Stimulated activated naive CD8-positive, alpha-beta T cell treated with anti-CD3 and anti-CD28 coated beads, Interleukin-15, amount 100 ng/mL, for 72 hours (primary cell): ENCODE measurements at regions not wholly inside any gene's neighbourhood (a gene's known extent, or its start where the extent isn't known, plus 50 kb on each side); places are given as distances from the start of the nearest gene placed in this dataset.
"Not testable (repeated sequence)": the region's sequence is repeated elsewhere in the genome, so short reads cannot be mapped to it uniquely, and the experiment has no call there.

Experiments
- ATAC-seq: fragments of 150-1000 bp; cut with Tn5 transposase; 2 replicates; pipeline ENCODE4 v1.10.0; 2021; ENCODE audit warnings: mild to moderate bottlenecking, moderate library complexity
- DNase-seq, 2 donors: peaks; one replicate each; pipeline ENCODE4 v3.0.0; 2021 to 2022
- H3K27ac Mint-ChIP-seq, 2 donors: one replicate each; pipeline ENCODE4 v1.8.0; 2022; ENCODE audit warnings: mild to moderate bottlenecking in 2 of 2, mixed read lengths in 2 of 2, moderate library complexity in 2 of 2
- H3K27me3 Mint-ChIP-seq: one replicate; pipeline ENCODE4 v1.8.0; 2022; ENCODE audit warnings: mixed read lengths
- H3K4me1 Mint-ChIP-seq: one replicate; pipeline ENCODE4 v1.8.0; 2022; ENCODE audit warnings: mild to moderate bottlenecking, mixed read lengths
- H3K4me3 Mint-ChIP-seq, 2 donors: one replicate each; pipeline ENCODE4 v1.8.0; 2022; ENCODE audit warnings: mild to moderate bottlenecking in 2 of 2, mixed read lengths in 2 of 2, moderate library complexity in 1 of 2
- H3K9me3 Mint-ChIP-seq, 2 donors: one replicate each; pipeline ENCODE4 v1.8.0; 2022; ENCODE audit warnings: mixed read lengths in 2 of 2

DNA sequence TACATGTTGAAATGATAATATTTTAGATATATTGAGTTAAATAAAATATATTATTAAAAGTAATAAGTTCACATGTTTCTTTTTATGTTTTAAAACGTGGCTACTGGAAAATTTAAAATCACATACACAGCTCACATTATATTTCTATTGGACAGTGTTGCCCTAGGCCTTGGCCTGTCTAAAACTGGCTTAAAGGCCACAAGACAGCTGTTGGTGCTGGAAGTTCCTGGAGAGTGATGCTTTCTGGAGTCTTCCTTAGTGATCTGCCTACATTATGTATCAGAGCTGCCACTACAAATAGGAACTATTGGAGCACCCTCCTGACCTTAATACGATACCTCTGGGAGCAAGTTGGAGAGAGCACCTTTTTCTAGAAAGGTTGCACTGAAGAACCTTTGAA is 254.1 kb upstream of the C2CD4B start:
- ATAC-seq (no peak), DNase-seq (no peak)
- H3K27ac Mint-ChIP-seq = no peak overlapping the region
- no peaks in the 10 kb centered on the region for H3K9me3 Mint-ChIP-seq
- no peak overlapping the region for H3K4me3 Mint-ChIP-seq
- H3K27me3 Mint-ChIP-seq = peaks cover 10% of the 10 kb centered on the region
- no peaks in the 10 kb centered on the region for H3K4me1 Mint-ChIP-seq

DNA sequence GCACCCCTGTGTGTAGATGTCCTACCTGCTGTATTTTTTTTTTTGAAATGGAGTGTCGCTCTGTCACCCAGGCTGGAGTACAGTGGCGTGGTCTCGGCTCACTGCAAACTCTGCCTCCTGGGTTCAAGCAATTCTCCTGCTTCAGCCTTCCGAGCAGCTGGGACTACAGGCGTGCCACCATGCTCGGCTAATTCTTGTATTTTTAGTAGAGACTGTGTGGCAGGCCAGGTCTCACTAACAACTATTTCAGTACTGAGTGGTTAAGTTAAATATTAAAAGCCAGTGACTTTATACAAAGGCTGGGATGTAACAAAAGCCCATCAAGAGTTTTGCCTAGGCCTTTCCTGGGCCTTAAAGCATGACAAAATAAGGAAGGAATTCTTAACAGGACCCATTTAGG is 255.3 kb upstream of the C2CD4B start:
- not testable (repeated sequence) for DNase-seq, H3K9me3 Mint-ChIP-seq, H3K4me1 Mint-ChIP-seq, ATAC-seq, H3K4me3 Mint-ChIP-seq
- peaks cover 10% of the 10 kb centered on the region for H3K27me3 Mint-ChIP-seq
- H3K27ac Mint-ChIP-seq = peak overlapping the region in 1 of 2 donors; percentile 63

DNA sequence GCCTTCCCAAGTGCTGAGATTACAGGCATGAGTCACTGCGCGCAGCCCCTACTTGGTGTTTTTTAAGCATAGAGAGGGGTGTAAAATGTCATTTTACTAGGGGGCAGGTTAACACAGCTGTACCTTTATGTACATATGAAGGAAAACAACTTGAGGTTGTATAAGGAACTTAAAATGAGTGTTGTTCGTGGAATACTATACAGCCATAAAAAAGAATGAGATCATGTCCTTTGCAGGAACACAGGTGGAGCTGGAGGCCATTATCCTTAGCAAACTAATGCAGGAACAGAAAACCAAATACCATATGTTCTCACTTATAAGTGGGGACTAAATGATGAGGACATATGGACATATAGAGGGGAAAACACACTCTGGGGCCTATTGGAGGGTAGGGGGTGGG is 256.2 kb upstream of the C2CD4B start:
- Mint-ChIP-seq H3K4me1 (no peaks in the 10 kb centered on the region), H3K27ac (no peak overlapping the region), H3K9me3 (no peaks in the 10 kb centered on the region), H3K27me3 (peaks cover 10% of the 10 kb centered on the region), H3K4me3 (no peak overlapping the region)
- no peak for ATAC-seq
- no peak for DNase-seq

GRCh38 chr15:62426387-62426956 is 261.4 kb upstream of the C2CD4B start:
- Mint-ChIP-seq H3K9me3 (no peaks in the 10 kb centered on the region), H3K4me1 (no peaks in the 10 kb centered on the region), H3K4me3 (no peak overlapping the region), H3K27ac (no peak overlapping the region), H3K27me3 (no peaks in the 10 kb centered on the region)
- no peak for DNase-seq
- no peak for ATAC-seq

DNA sequence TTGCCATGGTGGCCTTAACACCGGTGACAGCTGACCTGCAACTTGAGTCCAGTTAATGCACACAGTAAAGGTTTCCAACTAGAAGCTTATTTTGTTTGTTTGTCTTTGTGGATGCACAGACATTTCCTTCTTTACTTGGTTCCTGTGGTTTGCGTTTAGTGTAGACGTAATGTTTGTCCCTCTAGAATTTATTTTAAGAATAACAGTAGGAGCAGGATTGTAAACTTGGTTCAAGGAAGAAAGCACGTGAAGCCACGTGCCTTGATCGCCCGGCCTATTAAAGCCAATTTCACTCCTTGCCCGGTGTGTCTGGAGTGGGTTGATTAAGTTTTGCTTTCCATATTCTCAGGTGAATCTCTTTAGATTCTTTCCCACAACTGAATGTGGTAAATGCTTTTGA is 263.2 kb upstream of the C2CD4B start:
- Mint-ChIP-seq H3K27ac (no peak overlapping the region), H3K27me3 (no peaks in the 10 kb centered on the region), H3K4me1 (no peaks in the 10 kb centered on the region), H3K9me3 (no peaks in the 10 kb centered on the region), H3K4me3 (no peak overlapping the region)
- ATAC-seq (no peak), DNase-seq (no peak)

DNA sequence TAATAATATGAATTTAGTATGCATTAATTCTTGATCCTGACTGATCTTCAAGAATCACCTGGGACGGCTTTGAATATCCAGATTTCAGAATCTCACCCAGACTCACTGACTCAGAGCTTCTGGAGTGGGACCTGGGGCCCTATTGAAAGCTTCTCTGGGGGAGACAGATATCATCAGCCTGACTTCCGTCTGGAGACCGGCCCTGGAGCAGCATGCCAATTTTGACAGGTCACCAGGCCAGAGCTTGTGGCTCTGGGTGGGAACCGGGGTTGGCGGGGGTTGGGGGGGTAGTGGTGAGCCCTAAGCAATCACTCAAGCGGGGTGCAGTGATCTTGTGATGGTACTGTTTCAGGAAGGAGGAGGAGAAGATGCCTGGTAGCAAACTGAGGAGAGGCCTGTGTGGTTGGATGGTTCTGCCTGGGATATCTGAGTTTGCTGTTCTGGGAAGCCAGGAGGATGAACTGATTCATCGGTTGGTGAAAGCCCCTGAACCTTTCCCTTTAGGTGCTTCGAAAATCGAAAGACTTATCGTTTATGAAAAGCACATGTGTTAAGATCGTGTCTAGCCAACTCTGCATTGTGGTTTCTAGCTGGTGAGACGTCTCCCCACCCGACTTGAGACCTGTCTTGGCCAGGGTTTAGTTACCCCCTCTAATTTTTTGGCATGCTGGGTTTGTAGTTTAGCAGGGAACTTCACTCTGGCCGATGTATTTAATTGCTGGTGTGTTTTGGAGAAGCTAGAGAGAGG is 263.9 kb upstream of the C2CD4B start:
- DNase-seq = no peak
- no peaks in the 10 kb centered on the region for H3K4me1 Mint-ChIP-seq
- H3K9me3 Mint-ChIP-seq = no peaks in the 10 kb centered on the region
- H3K4me3 Mint-ChIP-seq = no peak overlapping the region
- H3K27ac Mint-ChIP-seq = no peak overlapping the region
- ATAC-seq = no peak
- H3K27me3 Mint-ChIP-seq = no peaks in the 10 kb centered on the region

DNA sequence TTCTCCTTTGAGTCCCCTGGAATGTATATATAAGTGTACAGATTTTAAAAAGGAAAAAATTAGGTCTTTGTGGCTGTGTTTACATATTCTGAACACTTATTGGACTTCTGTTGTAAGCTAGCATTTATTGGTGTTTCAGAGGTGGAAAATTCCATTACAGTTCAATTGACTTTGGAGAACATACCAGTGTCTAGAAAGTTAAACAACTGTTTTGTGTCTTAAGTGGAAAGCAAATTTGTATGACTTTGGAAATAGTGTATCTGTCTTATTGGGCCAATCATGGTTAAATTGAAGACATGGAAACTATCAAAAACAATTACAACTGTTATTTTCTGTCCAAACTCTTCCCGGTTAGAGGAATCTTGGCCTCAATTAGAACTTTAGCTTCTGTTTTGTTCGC is 265.0 kb upstream of the C2CD4B start:
- no peaks in the 10 kb centered on the region for H3K4me1 Mint-ChIP-seq
- DNase-seq (no peak), ATAC-seq (no peak)
- H3K4me3 Mint-ChIP-seq = no peak overlapping the region
- no peak overlapping the region for H3K27ac Mint-ChIP-seq
- H3K9me3 Mint-ChIP-seq = no peaks in the 10 kb centered on the region
- H3K27me3 Mint-ChIP-seq = no peaks in the 10 kb centered on the region

DNA sequence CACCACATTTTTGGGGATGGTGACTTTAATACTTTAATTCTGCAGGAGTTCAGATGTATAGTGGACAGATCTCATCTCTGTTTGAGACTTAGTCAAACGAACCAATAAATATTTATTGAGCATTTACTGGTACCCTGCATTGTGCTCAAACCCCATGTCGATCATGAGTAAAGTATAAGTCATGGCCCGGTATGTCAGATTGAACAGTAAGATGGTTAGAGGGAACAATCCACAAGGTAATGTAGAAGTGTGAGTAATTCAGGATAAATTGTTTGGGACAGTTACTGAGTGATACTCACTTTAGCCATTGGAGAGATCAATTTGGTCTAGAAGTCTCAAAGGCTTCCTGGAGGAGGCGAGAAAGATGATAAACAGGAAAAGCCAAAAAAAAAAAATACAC is 265.5 kb upstream of the C2CD4B start:
- Mint-ChIP-seq H3K9me3 (no peaks in the 10 kb centered on the region), H3K4me3 (no peak overlapping the region), H3K4me1 (no peaks in the 10 kb centered on the region), H3K27me3 (no peaks in the 10 kb centered on the region), H3K27ac (no peak overlapping the region)
- no peak for DNase-seq
- ATAC-seq = no peak

GRCh38 chr15:62431008-62431797 is 266.1 kb upstream of the C2CD4B start:
- no peak for ATAC-seq
- Mint-ChIP-seq H3K9me3 (no peaks in the 10 kb centered on the region), H3K4me1 (no peaks in the 10 kb centered on the region), H3K4me3 (no peak overlapping the region), H3K27ac (no peak overlapping the region), H3K27me3 (no peaks in the 10 kb centered on the region)
- no peak for DNase-seq

DNA sequence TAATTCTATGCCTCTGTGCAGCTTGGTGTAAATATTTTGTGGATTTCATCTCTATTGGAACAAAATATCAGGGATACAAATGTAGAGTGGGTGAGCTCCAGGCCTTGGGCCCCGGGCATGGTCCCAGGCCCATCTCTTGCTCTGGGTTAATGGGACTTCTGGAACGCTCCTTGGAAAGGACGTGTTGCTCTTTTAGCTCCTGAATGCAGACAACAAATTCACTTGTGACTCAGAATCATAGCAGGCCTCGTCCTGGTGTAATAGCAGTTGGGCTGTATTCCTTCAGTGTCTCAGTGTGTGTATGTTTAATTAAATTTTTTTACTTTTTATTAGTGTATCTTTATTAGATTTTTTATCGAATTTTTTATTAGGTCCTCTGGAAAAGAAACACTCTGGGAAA is 266.7 kb upstream of the C2CD4B start:
- Mint-ChIP-seq H3K4me1 (no peaks in the 10 kb centered on the region), H3K27me3 (no peaks in the 10 kb centered on the region), H3K9me3 (no peaks in the 10 kb centered on the region), H3K4me3 (no peak overlapping the region), H3K27ac (no peak overlapping the region)
- ATAC-seq = no peak
- no peak for DNase-seq

- no peak for DNase-seq
Observed at GRCh38 chr15:62432702-62433398, 267.8 kb upstream of the C2CD4B start.

GRCh38 chr15:62436235-62436634 is 271.1 kb upstream of the C2CD4B start:
- Mint-ChIP-seq H3K4me1 (no peaks in the 10 kb centered on the region), H3K27ac (no peak overlapping the region), H3K27me3 (no peaks in the 10 kb centered on the region), H3K9me3 (no peaks in the 10 kb centered on the region), H3K4me3 (no peak overlapping the region)
- DNase-seq = no peak
- ATAC-seq = no peak

More at GRCh38 chr15:62432702-62433398, 267.8 kb upstream of the C2CD4B start:
- H3K27me3 Mint-ChIP-seq = no peaks in the 10 kb centered on the region
- H3K9me3 Mint-ChIP-seq = no peaks in the 10 kb centered on the region
- H3K27ac Mint-ChIP-seq = no peak overlapping the region
- no peak overlapping the region for H3K4me3 Mint-ChIP-seq
- ATAC-seq = no peak
- H3K4me1 Mint-ChIP-seq = no peaks in the 10 kb centered on the region

- Mint-ChIP-seq H3K4me3 (no peak overlapping the region), H3K9me3 (no peaks in the 10 kb centered on the region), H3K4me1 (no peaks in the 10 kb centered on the region), H3K27ac (no peak overlapping the region), H3K27me3 (no peaks in the 10 kb centered on the region)
- DNase-seq (no peak), ATAC-seq (no peak)
Observed at GRCh38 chr15:62437753-62438152, 272.7 kb upstream of the C2CD4B start.

GRCh38 chr15:62439543-62440016 is 274.5 kb upstream of the C2CD4B start:
- H3K27ac Mint-ChIP-seq = no peak overlapping the region
- H3K27me3 Mint-ChIP-seq = no peaks in the 10 kb centered on the region
- no peak for ATAC-seq
- no peak overlapping the region for H3K4me3 Mint-ChIP-seq
- no peaks in the 10 kb centered on the region for H3K4me1 Mint-ChIP-seq
- no peaks in the 10 kb centered on the region for H3K9me3 Mint-ChIP-seq
- DNase-seq = no peak

DNA sequence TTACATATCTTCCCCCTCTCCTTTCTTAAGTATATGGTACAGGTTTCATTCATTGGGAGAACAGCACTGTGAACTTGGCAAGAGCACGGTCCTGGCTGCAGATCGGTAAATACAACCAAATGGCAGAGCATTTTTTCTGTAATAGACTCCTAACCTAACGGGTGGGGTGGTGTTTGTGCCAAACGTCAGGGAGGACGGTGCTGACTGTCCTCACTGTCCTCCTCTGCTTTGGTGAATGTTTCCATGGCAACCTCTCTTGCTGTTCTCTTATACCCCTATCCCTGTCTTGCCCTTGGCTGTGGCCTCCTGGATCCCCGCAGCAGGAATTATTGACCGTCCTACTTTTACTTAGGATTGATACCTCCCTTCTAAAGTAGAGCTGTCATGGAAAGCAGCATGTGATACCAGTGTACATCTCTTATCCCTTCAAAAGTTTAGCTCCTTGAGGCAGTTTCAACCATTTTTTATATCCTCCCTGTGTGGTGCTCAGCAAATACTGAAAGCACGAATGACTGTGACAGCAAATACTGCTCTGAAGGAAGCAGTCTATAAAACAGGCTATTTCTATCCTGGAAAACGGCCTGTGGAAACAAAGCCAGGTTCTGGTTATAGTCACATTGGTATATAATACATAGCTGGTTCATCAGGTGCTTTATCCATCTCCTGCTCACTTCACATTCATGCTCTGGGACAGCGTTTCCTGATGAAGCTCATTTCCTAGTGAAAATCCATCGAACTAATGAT is 275.4 kb upstream of the C2CD4B start:
- DNase-seq (no peak), ATAC-seq (no peak)
- H3K9me3 Mint-ChIP-seq = no peaks in the 10 kb centered on the region
- H3K27ac Mint-ChIP-seq = no peak overlapping the region
- no peaks in the 10 kb centered on the region for H3K27me3 Mint-ChIP-seq
- no peak overlapping the region for H3K4me3 Mint-ChIP-seq
- H3K4me1 Mint-ChIP-seq = no peaks in the 10 kb centered on the region
